ENCODE measurements at regions not wholly inside any gene's neighbourhood (a gene's known extent, or its start where the extent isn't known, plus 50 kb on each side); places are given as distances from the start of the nearest gene placed in this dataset.

DNA sequence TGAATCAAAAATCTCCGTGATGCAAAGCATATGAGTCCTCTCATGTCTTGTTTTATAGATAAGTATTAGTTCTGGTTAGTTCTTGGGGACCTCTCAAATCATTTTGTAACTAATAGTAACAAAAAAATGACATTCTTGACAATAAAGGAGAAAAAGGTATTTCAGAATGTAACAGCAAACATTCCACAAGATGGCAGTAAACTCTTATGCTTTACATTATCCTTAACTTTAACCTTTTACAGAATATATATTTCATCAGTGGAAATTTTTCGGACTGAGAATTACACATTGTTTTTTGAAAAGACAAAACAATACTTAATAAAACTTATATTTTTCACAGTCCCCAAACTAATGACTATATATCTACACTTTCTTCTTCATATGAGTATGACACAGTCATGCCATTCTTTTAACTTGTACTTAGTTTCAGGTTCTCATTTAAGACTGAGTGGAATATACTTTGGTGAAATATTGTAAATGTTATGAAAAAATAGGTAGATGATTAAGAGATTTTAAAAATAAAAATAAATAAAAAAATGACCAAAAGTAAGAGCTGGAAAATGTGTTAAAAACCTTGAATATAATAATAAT is 142.9 kb upstream of the NXPH2 start:
- Histone ChIP-seq H3K79me1 (ENCODE audit: insufficient read depth, low read depth, low read length, poor library complexity, severe bottlenecking) (no peaks in the 10 kb centered on the region), H3K27ac (ENCODE audit: insufficient read length, low read depth, low read length) (no peak overlapping the region), H3K4me2 (ENCODE audit: insufficient read depth, insufficient read length, low read length) (no peak overlapping the region), H2BK20ac (ENCODE audit: low read depth, low read length, poor library complexity, severe bottlenecking) (no peak overlapping the region), H2BK120ac (ENCODE audit: low read depth, low read length, poor library complexity, severe bottlenecking) (no peak overlapping the region), H3K23ac (ENCODE audit: insufficient read length, low read depth, low read length) (no peak overlapping the region), H2AK5ac (ENCODE audit: insufficient read length, low read length) (no peak overlapping the region), H3K14ac (ENCODE audit: insufficient read depth, low read length) (no peak overlapping the region), H3K56ac (ENCODE audit: insufficient read length, low read depth, low read length) (no peak overlapping the region), H4K20me1 (ENCODE audit: control insufficient read depth, insufficient read depth, insufficient read length) (no peaks in the 10 kb centered on the region), H3T11ph (ENCODE audit: low read length) (no peak overlapping the region), H3K9me3 (ENCODE audit: control insufficient read depth, low read depth, low read length) (no peaks in the 10 kb centered on the region), H3K4me1 (ENCODE audit: insufficient read depth, low read length) (0 out of 2 replicates have a peak, but pooled peaks cover 2% of the 10 kb centered on the region), H4K8ac (replicated peaks; ENCODE audit: insufficient read length, low read depth, low read length) (no peak overlapping the region), H4K5ac (ENCODE audit: insufficient read length, low read depth, low read length) (no peak overlapping the region), H3K27me3 (ENCODE audit: insufficient read depth, low read length) (no peaks in the 10 kb centered on the region), H2BK12ac (ENCODE audit: insufficient read length, low read depth, low read length) (no peak overlapping the region), H3K79me2 (ENCODE audit: insufficient read depth, low read length) (no peaks in the 10 kb centered on the region), H2BK5ac (ENCODE audit: insufficient read length, low read length) (no peak overlapping the region), H3K23me2 (ENCODE audit: insufficient read length, low read depth, low read length, poor library complexity, severe bottlenecking) (no peaks in the 10 kb centered on the region), H4K91ac (ENCODE audit: insufficient read length, low read depth, low read length) (no peak overlapping the region), H2BK15ac (ENCODE audit: low read depth, low read length) (no peak overlapping the region), H3K9ac (ENCODE audit: extremely low read depth, insufficient read length, low read length) (no peak overlapping the region), H3K18ac (ENCODE audit: insufficient read length, low read depth, low read length) (no peak overlapping the region), H2AFZ (ENCODE audit: low read length) (no peak overlapping the region), H3K4ac (ENCODE audit: low read depth, low read length) (no peak overlapping the region)
- no peak for DNase-seq
- Mint-ChIP-seq H3K36me3 (ENCODE audit: insufficient read depth in 1 of 3, low read depth in 3 of 3) (no peaks in the 10 kb centered on the region), H3K4me3 (no peak overlapping the region), H3K4me1 (peaks cover 0 to 5% of the 10 kb centered on the region in 2 experiments; a peak in 2 of 4 replicates), H3K27ac (no peak overlapping the region), H3K9me3 (no peaks in the 10 kb centered on the region), H3K27me3 (ENCODE audit: low read depth) (no peaks in the 10 kb centered on the region)
- TF ChIP-seq, protein P1, sequence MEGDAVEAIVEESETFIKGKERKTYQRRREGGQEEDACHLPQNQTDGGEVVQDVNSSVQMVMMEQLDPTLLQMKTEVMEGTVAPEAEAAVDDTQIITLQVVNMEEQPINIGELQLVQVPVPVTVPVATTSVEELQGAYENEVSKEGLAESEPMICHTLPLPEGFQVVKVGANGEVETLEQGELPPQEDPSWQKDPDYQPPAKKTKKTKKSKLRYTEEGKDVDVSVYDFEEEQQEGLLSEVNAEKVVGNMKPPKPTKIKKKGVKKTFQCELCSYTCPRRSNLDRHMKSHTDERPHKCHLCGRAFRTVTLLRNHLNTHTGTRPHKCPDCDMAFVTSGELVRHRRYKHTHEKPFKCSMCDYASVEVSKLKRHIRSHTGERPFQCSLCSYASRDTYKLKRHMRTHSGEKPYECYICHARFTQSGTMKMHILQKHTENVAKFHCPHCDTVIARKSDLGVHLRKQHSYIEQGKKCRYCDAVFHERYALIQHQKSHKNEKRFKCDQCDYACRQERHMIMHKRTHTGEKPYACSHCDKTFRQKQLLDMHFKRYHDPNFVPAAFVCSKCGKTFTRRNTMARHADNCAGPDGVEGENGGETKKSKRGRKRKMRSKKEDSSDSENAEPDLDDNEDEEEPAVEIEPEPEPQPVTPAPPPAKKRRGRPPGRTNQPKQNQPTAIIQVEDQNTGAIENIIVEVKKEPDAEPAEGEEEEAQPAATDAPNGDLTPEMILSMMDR (conservative IDR thresholded peaks at IDR 0.05) = peak; percentile 81
- no CpG with 5 or more reads among the region's 2 CpGs for WGBS (ENCODE audit: extremely low coverage, insufficient read length, low lambda C conversion rate)
